HG03520 (cell line): ENCODE measurements at regions not wholly inside any gene's neighbourhood (a gene's known extent, or its start where the extent isn't known, plus 50 kb on each side); places are given as distances from the start of the nearest gene placed in this dataset.
"Not testable (repeated sequence)": the region's sequence is repeated elsewhere in the genome, so short reads cannot be mapped to it uniquely, and the experiment has no call there.

Experiments used
- ATAC-seq: cut with Tn5 transposase; IDR thresholded peaks from one replicate; pipeline ENCODE4 v1.9.1; 2021; ENCODE audit warnings: mild to moderate bottlenecking, moderate library complexity; ENCODE audit not compliant: unreplicated experiment

GRCh38 chr2:5549771-5550170, 142.4 kb upstream of the SOX11 start:
- no peak for ATAC-seq

DNA sequence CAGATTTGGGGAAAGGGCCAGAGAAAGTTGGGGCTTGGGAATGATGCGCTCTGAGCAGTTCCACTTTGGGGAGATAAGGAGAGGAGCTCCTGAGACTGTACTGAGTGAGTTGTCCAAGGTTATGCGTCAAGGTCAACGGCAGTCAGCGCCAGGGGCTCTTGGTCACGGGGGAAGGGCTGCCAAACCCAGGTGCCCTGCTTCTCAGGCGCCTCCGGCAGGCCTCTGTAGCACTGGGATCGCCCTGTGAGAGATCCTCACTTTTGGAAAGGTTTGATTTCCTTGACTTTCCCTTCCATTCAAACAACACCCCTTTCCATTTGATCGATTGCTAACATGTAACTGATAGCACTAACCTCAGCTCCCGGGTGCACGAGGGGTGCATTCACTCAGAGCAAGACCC, 136.5 kb upstream of the SOX11 start:
- ATAC-seq, result no peak

GRCh38 chr2:5561006-5561405, 131.2 kb upstream of the SOX11 start:
- ATAC-seq, result no peak

GRCh38 chr2:5562426-5562825, 129.8 kb upstream of the SOX11 start:
- ATAC-seq, result no peak

- ATAC-seq, result no peak
Observed at GRCh38 chr2:5562865-5563264, 129.3 kb upstream of the SOX11 start.

- ATAC-seq, result no peak
Observed at GRCh38 chr2:5563411-5563810, 128.8 kb upstream of the SOX11 start.

- no peak for ATAC-seq
Observed at GRCh38 chr2:5569256-5569655, 122.9 kb upstream of the SOX11 start.

- no peak for ATAC-seq
Observed at GRCh38 chr2:5576015-5576414, 116.2 kb upstream of the SOX11 start.

GRCh38 chr2:5587766-5588165, 104.4 kb upstream of the SOX11 start:
- ATAC-seq, result no peak

DNA sequence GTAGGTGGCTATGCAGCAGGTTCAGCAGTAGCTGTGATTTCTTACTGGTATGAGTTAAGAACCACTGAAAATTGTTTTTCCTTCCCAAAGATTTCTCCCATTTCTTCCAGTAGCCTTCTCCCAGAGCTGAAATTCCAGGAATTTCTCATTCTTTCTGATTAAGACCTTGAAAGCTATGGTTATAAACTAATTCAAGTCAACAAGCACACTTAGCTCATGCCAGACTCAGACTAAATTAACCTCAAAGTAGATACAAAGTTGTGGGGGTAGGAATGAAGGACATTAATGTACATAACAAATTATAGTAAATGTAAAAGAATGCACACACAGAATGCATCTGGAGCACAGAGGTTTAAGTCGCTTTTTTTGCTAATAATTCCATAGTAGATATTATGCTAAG, 103.6 kb upstream of the SOX11 start:
- no peak for ATAC-seq

DNA sequence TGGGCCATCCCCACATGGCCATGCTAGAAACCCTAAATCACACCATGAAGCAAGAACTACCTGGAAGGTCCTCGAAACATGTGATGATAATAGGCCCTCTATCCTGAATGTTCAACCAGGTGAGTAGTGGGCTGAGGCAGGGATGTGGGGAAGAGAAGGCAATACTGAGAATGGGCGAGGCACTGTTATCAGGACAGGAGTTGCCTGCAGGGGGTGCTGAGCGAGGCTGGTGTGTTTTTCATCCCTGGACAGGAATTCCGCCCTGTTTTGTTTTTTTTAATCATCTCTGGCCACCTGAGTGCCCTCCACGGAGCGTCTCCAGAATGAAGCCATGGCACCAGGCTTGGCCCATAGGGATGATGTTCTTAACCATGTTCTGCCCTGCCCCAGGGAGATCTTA, 103.0 kb upstream of the SOX11 start:
- ATAC-seq, result no peak

- ATAC-seq, result no peak
Observed at GRCh38 chr2:5590886-5591285, 101.3 kb upstream of the SOX11 start.

GRCh38 chr2:5592916-5593315, 99.3 kb upstream of the SOX11 start:
- no peak for ATAC-seq

GRCh38 chr2:5594249-5594695, 97.9 kb upstream of the SOX11 start:
- no peak for ATAC-seq

DNA sequence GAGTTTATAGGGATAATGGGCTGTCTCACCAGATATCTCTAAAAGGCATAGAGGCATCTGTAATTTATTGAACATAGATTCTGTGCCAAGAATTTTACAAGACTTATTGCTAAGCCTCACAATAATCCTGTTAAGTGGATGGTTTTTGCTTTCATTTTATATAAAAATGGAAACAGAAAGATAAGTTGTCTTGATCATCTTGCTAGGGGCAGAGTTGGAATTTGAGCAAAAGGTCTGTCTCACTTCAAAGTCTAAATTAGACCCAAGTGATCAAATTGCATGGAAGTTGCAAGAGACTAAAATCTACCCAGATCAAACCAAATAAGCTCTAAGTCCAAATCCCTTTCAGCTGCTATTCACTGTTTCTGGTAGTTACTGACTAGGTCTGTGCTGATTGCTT, 95.3 kb upstream of the SOX11 start:
- ATAC-seq, result no peak

DNA sequence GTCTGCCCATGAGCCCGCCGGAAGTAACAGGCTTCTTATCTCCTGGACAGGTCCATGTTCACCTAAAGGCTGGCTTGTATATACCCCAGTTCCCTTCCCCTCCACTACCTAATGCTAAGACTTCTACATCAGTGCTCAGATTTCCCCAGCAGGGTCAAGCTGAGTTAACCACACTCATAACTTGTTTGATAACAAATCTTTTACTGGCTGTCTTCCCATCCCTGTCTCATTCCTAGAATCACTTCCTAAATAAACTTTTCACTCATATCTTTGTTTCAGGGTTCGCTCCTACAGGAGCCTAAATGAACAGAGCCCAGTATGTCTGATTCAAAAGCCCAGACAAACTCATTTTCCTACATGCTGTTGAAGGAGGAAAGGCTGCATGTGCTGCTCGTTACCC, 94.0 kb upstream of the SOX11 start:
- ATAC-seq, result no peak

DNA sequence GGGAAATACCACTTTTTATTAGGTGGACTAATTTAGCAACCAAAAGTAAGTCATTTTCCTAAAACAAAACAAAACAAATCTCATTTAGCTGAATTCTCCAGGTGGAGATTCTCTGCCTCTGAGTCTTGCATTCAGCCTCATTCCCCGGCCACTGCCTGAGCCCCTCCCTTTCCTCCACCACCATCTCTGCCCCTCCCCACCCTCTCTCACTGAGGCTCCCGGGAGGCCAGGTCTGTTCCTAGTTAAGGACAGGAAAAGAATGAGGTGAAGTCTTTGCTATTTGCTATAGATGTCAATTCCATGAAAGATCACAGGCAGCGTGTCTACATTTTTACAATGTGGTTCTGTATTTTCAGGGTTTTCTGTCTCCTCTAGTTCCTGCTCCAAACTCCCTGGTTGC, 83.0 kb upstream of the SOX11 start:
- ATAC-seq, result no peak

- no peak for ATAC-seq
Observed at GRCh38 chr2:5612666-5613065, 79.5 kb upstream of the SOX11 start.

- no peak for ATAC-seq
Observed at GRCh38 chr2:5616019-5616418, 76.2 kb upstream of the SOX11 start.

- no peak for ATAC-seq
Observed at GRCh38 chr2:5617358-5617757, 74.8 kb upstream of the SOX11 start.

DNA sequence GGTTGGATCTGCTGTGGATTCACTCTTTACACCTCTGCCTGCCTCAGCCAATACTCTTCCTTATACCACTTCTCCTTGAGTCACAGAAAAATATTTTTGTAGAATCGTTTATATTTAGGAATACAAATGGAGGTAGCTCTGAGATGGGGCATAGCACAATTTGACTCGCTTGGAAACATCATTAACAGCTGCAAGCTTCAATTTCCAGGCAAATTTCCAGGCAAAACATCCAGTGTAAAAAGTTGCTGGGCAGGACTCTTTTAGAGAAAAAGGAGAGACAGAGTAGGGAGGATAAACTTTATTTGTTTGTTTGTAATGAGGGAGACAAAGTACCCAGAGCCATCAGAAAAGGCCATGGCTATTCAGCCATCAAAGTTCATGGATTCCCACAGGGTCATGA, 74.4 kb upstream of the SOX11 start:
- no peak for ATAC-seq

GRCh38 chr2:5618271-5618670, 73.9 kb upstream of the SOX11 start:
- ATAC-seq, result no peak

- not testable (repeated sequence) for ATAC-seq
Observed at GRCh38 chr2:5625556-5626065, 66.6 kb upstream of the SOX11 start.

GRCh38 chr2:5628484-5628883, 63.7 kb upstream of the SOX11 start:
- not testable (repeated sequence) for ATAC-seq
